ENCODE measurements at regions not wholly inside any gene's neighbourhood (a gene's known extent, or its start where the extent isn't known, plus 50 kb on each side); places are given as distances from the start of the nearest gene placed in this dataset.

- TF ChIP-seq CTCF (optimal IDR thresholded peaks at IDR 0.05 in 1 of 3, IDR thresholded peaks at IDR 0.05 in 1 of 3, conservative IDR thresholded peaks at IDR 0.05 in 1 of 3; ENCODE audit: extremely low read depth in 1 of 3, insufficient read depth in 2 of 3, low read length in 3 of 3), result no peak
- no peak for TF ChIP-seq EZH2 (IDR thresholded peaks at IDR 0.05; ENCODE audit: low read length)
Measured at GRCh38 chr10:105697290-105697780, 1056.2 kb downstream of the SORCS3 start.

Measured in keratinocyte (primary cell).